Astrocyte (in vitro differentiated cells and primary cell): ENCODE measurements at regions not wholly inside any gene's neighbourhood (a gene's known extent, or its start where the extent isn't known, plus 50 kb on each side); places are given as distances from the start of the nearest gene placed in this dataset.
"Not testable (repeated sequence)": the region's sequence is repeated elsewhere in the genome, so short reads cannot be mapped to it uniquely, and the experiment has no call there.

Source experiments
- DNase-seq: peaks from one replicate; pipeline ENCODE4 v3.0.0-alpha.2; 2010; ENCODE audit warnings: low read depth
- FAIRE-seq: peaks from 2 replicates; lab custom pipeline; 2011; peaks lifted over from hg19 to GRCh38; lab: Jason Lieb, UNC
- H2AFZ ChIP-seq: 2 replicates; pipeline ENCODE4 v1.6.0; 2012; ENCODE audit warnings: low read depth, low read length, inconsistent platforms
- H3K27ac ChIP-seq: 2 replicates; pipeline ENCODE4 v1.5.1; 2011; ENCODE audit warnings: low read depth, low read length, inconsistent platforms
- H3K27me3 ChIP-seq: 2 replicates; pipeline ENCODE4 v1.6.0; 2011; ENCODE audit warnings: low read length, inconsistent platforms; ENCODE audit not compliant: insufficient read depth
- H3K36me3 ChIP-seq: 2 replicates; pipeline ENCODE4 v1.5.1; 2011; ENCODE audit warnings: low read length, inconsistent platforms; ENCODE audit not compliant: insufficient read depth
- H3K4me1 ChIP-seq: 2 replicates; pipeline ENCODE4 v1.5.1; 2011; ENCODE audit warnings: low read length, inconsistent platforms; ENCODE audit not compliant: insufficient read depth
- H3K4me2 ChIP-seq: 2 replicates; pipeline ENCODE4 v1.6.0; 2012; ENCODE audit warnings: low read length, inconsistent platforms
- H3K4me3 ChIP-seq: 2 replicates; pipeline ENCODE4 v1.5.1; 2011; ENCODE audit warnings: low read depth, mild to moderate bottlenecking, low read length, inconsistent platforms; ENCODE audit not compliant: insufficient read depth
- H3K79me2 ChIP-seq: 2 replicates; pipeline ENCODE4 v1.6.0; 2012; ENCODE audit warnings: mild to moderate bottlenecking, low read length, inconsistent platforms; ENCODE audit not compliant: insufficient read depth
- H3K9ac ChIP-seq: 2 replicates; pipeline ENCODE4 v1.6.0; 2012; ENCODE audit warnings: mild to moderate bottlenecking, low read length, inconsistent platforms
- H3K9me3 ChIP-seq: 2 replicates; pipeline ENCODE4 v1.5.1; 2012; ENCODE audit warnings: low read depth, mild to moderate bottlenecking, low read length, inconsistent platforms; ENCODE audit not compliant: insufficient read depth
- H4K20me1 ChIP-seq: 2 replicates; pipeline ENCODE4 v1.6.0; 2012; ENCODE audit warnings: low read length, inconsistent platforms; ENCODE audit not compliant: insufficient read depth
- H3K27ac Mint-ChIP-seq: one replicate; pipeline ENCODE4 v1.8.0; 2021; ENCODE audit warnings: mild to moderate bottlenecking, mixed read lengths; ENCODE audit not compliant: unreplicated experiment
- H3K27me3 Mint-ChIP-seq: one replicate; pipeline ENCODE4 v1.8.0; 2021; ENCODE audit warnings: low read depth, mixed read lengths; ENCODE audit not compliant: unreplicated experiment
- H3K36me3 Mint-ChIP-seq: one replicate; pipeline ENCODE4 v1.8.0; 2021; ENCODE audit warnings: low read depth, mixed read lengths; ENCODE audit not compliant: unreplicated experiment
- H3K4me1 Mint-ChIP-seq: one replicate; pipeline ENCODE4 v1.8.0; 2021; ENCODE audit warnings: low read depth, mixed read lengths; ENCODE audit not compliant: unreplicated experiment
- H3K4me3 Mint-ChIP-seq: one replicate; pipeline ENCODE4 v1.8.0; 2021; ENCODE audit warnings: mild to moderate bottlenecking, moderate library complexity, mixed read lengths; ENCODE audit not compliant: unreplicated experiment
- H3K9me3 Mint-ChIP-seq: one replicate; pipeline ENCODE4 v1.8.0; 2021; ENCODE audit warnings: mild to moderate bottlenecking, mixed read lengths; ENCODE audit not compliant: unreplicated experiment
- CTCF ChIP-seq: IDR thresholded peaks from 2 replicates; pipeline ENCODE4 v1.5.1; 2011; ENCODE audit warnings: low read depth, mild to moderate bottlenecking, inconsistent platforms, low read length, moderate library complexity; ENCODE audit not compliant: insufficient read depth
- EZH2 ChIP-seq: IDR thresholded peaks from 2 replicates; pipeline ENCODE4 v1.6.1; 2012; ENCODE audit warnings: mild to moderate bottlenecking, low read length, inconsistent platforms; ENCODE audit not compliant: insufficient read depth

- no peaks in the 10 kb centered on the region for H3K27me3 Mint-ChIP-seq
- no peaks in the 10 kb centered on the region for H3K4me1 ChIP-seq
- H2AFZ ChIP-seq = no peak overlapping the region
- H3K9me3 ChIP-seq = no peaks in the 10 kb centered on the region
- peaks cover 1% of the 10 kb centered on the region for H3K9me3 Mint-ChIP-seq
- no peak overlapping the region for H3K4me2 ChIP-seq
- no peaks in the 10 kb centered on the region for H3K4me1 Mint-ChIP-seq
- no peak overlapping the region for H3K27ac Mint-ChIP-seq
- H4K20me1 ChIP-seq = no peaks in the 10 kb centered on the region
- H3K27ac ChIP-seq = no peak overlapping the region
- no peak for TF ChIP-seq CTCF
- no peak overlapping the region for H3K4me3 Mint-ChIP-seq
- no peaks in the 10 kb centered on the region for H3K79me2 ChIP-seq
- no peaks in the 10 kb centered on the region for H3K36me3 ChIP-seq
- FAIRE-seq = no peak
- no peak overlapping the region for H3K4me3 ChIP-seq
- no peaks in the 10 kb centered on the region for H3K36me3 Mint-ChIP-seq
- no peak for DNase-seq
- H3K27me3 ChIP-seq = no peaks in the 10 kb centered on the region
- no peak overlapping the region for H3K9ac ChIP-seq
Observed at GRCh38 chr9:12439267-12439666, 253.9 kb upstream of the TYRP1 start.

- H2AFZ ChIP-seq, H3K4me2 ChIP-seq, H3K9me3 ChIP-seq, H3K9me3 Mint-ChIP-seq, H4K20me1 ChIP-seq, H3K4me3 Mint-ChIP-seq, H3K27me3 Mint-ChIP-seq, FAIRE-seq, H3K27ac Mint-ChIP-seq, H3K4me3 ChIP-seq, H3K4me1 Mint-ChIP-seq, H3K27me3 ChIP-seq, DNase-seq, H3K9ac ChIP-seq, H3K27ac ChIP-seq, H3K36me3 Mint-ChIP-seq, H3K36me3 ChIP-seq, H3K79me2 ChIP-seq, H3K4me1 ChIP-seq: not testable (repeated sequence)
Observed at GRCh38 chr9:12441080-12441479, 252.1 kb upstream of the TYRP1 start.

- peaks cover 1% of the 10 kb centered on the region for H3K9me3 Mint-ChIP-seq
Observed at GRCh38 chr9:12441506-12441905, 251.7 kb upstream of the TYRP1 start.

More at GRCh38 chr9:12441506-12441905, 251.7 kb upstream of the TYRP1 start:
- Histone ChIP-seq H3K9me3 (no peaks in the 10 kb centered on the region), H3K27ac (no peak overlapping the region), H3K9ac (no peak overlapping the region), H3K36me3 (no peaks in the 10 kb centered on the region), H3K79me2 (no peaks in the 10 kb centered on the region), H3K4me3 (no peak overlapping the region), H3K27me3 (no peaks in the 10 kb centered on the region), H3K4me1 (no peaks in the 10 kb centered on the region), H3K4me2 (no peak overlapping the region), H4K20me1 (no peaks in the 10 kb centered on the region), H2AFZ (no peak overlapping the region)
- Mint-ChIP-seq H3K27ac (no peak overlapping the region), H3K4me3 (no peak overlapping the region), H3K36me3 (no peaks in the 10 kb centered on the region), H3K27me3 (no peaks in the 10 kb centered on the region), H3K4me1 (no peaks in the 10 kb centered on the region)
- DNase-seq (no peak), FAIRE-seq (no peak)
- TF ChIP-seq CTCF (no peak), EZH2 (no peak)
